Cardiac muscle cell (in vitro differentiated cells and primary cell): ENCODE measurements at regions not wholly inside any gene's neighbourhood (a gene's known extent, or its start where the extent isn't known, plus 50 kb on each side); places are given as distances from the start of the nearest gene placed in this dataset.

Experiments used
- DNase-seq, 2 donors: peaks; one replicate each; pipeline versions ENCODE4 v3.0.0 to v3.0.0-alpha.2; 2010 to 2017; ENCODE audit warnings: low read depth in 1 of 2, low spot score in 1 of 2
- H3K27ac ChIP-seq: fragments of 200-600 bp; sonication (generic); 2 replicates; pipeline ENCODE4 v1.5.1; 2016
- H3K27me3 ChIP-seq: fragments of 200-600 bp; sonication (generic); 2 replicates; pipeline ENCODE4 v1.6.0; 2016; ENCODE audit warnings: control low read depth
- H3K36me3 ChIP-seq: fragments of 200-600 bp; sonication (generic); 2 replicates; pipeline ENCODE4 v1.5.1; 2016; ENCODE audit warnings: control low read depth
- H3K4me1 ChIP-seq: fragments of 200-600 bp; sonication (generic); 2 replicates; pipeline ENCODE4 v1.8.1; 2017; ENCODE audit warnings: low read depth, mild to moderate bottlenecking, mixed run types
- H3K4me3 ChIP-seq: fragments of 200-600 bp; sonication (generic); 2 replicates; pipeline ENCODE4 v1.5.1; 2016; ENCODE audit warnings: mild to moderate bottlenecking
- H3K9me3 ChIP-seq: fragments of 200-600 bp; sonication (generic); 2 replicates; pipeline ENCODE4 v1.5.1; 2017; ENCODE audit warnings: low read depth, mild to moderate bottlenecking, control low read depth
- CTCF ChIP-seq: IDR thresholded peaks from 2 replicates; pipeline ENCODE4 v1.5.1; 2012; ENCODE audit warnings: low read depth, mild to moderate bottlenecking, low read length

- no peak for DNase-seq
- no peaks in the 10 kb centered on the region for H3K36me3 ChIP-seq
- peaks cover 9% of the 10 kb centered on the region for H3K4me1 ChIP-seq
- no peak overlapping the region for H3K4me3 ChIP-seq
- peaks cover 9% of the 10 kb centered on the region for H3K27me3 ChIP-seq
- TF ChIP-seq CTCF, result no peak
- no peaks in the 10 kb centered on the region for H3K9me3 ChIP-seq
- no peak overlapping the region for H3K27ac ChIP-seq
These were observed 61.3 kb upstream of the BARX2 start for GRCh38 chr11:129314371-129314770.

GRCh38 chr11:129313541-129314297 is 61.9 kb upstream of the BARX2 start:
- Histone ChIP-seq H3K36me3 (no peaks in the 10 kb centered on the region), H3K27ac (no peak overlapping the region)

GRCh38 chr11:129312730-129313503 is 62.7 kb upstream of the BARX2 start:
- no peaks in the 10 kb centered on the region for H3K36me3 ChIP-seq
- DNase-seq, result peak; percentile 40 to 46
- TF ChIP-seq CTCF, result no peak
- peaks cover 9% of the 10 kb centered on the region for H3K4me1 ChIP-seq
- H3K27me3 ChIP-seq, result no peaks in the 10 kb centered on the region
- H3K27ac ChIP-seq, result no peak overlapping the region
- H3K9me3 ChIP-seq, result no peaks in the 10 kb centered on the region
- H3K4me3 ChIP-seq, result no peak overlapping the region

More at GRCh38 chr11:129313541-129314297, 61.9 kb upstream of the BARX2 start:
- Histone ChIP-seq H3K27me3 (peaks cover 2% of the 10 kb centered on the region), H3K4me1 (peaks cover 9% of the 10 kb centered on the region), H3K9me3 (no peaks in the 10 kb centered on the region), H3K4me3 (no peak overlapping the region)
- TF ChIP-seq CTCF, result no peak
- DNase-seq, result peak in 1 of 2 donors; percentile 68

- Histone ChIP-seq H3K36me3 (no peaks in the 10 kb centered on the region), H3K9me3 (no peaks in the 10 kb centered on the region), H3K27ac (no peak overlapping the region), H3K4me1 (peaks cover 8% of the 10 kb centered on the region), H3K27me3 (no peaks in the 10 kb centered on the region), H3K4me3 (no peak overlapping the region)
- DNase-seq, result no peak
- TF ChIP-seq CTCF, result no peak
These were observed 67.3 kb upstream of the BARX2 start for GRCh38 chr11:129308241-129308865.

- Histone ChIP-seq H3K27me3 (no peaks in the 10 kb centered on the region), H3K4me1 (no peaks in the 10 kb centered on the region), H3K9me3 (no peaks in the 10 kb centered on the region), H3K27ac (no peak overlapping the region), H3K36me3 (no peaks in the 10 kb centered on the region), H3K4me3 (no peak overlapping the region)
- no peak for DNase-seq
- no peak for TF ChIP-seq CTCF
These were observed 68.5 kb upstream of the BARX2 start for GRCh38 chr11:129307162-129307561.
